Activated gamma-delta T cell treated with anti-CD3 and anti-CD28 coated beads, Interleukin-2, amount 50 U/mL, for 16 hours (primary cell): ENCODE measurements at regions not wholly inside any gene's neighbourhood (a gene's known extent, or its start where the extent isn't known, plus 50 kb on each side); places are given as distances from the start of the nearest gene placed in this dataset.
"Not testable (repeated sequence)": the region's sequence is repeated elsewhere in the genome, so short reads cannot be mapped to it uniquely, and the experiment has no call there.

ENCODE experiments used
- DNase-seq: peaks from one replicate; pipeline ENCODE4 v3.0.0-alpha.2; 2020; ENCODE audit warnings: low read depth

- DNase-seq: no peak
Measured at GRCh38 chr1:200317236-200317635, 92.6 kb downstream of the ZNF281 start.

GRCh38 chr1:200316148-200316803 lies 93.6 kb downstream of the ZNF281 start:
- DNase-seq: no peak

- DNase-seq: no peak
Measured at GRCh38 chr1:200314085-200314750, 95.6 kb downstream of the ZNF281 start.

- DNase-seq: no peak
Measured at GRCh38 chr1:200311256-200311655, 98.6 kb downstream of the ZNF281 start.

- DNase-seq: no peak
Measured at GRCh38 chr1:200310824-200311223, 99.0 kb downstream of the ZNF281 start.

GRCh38 chr1:200307755-200308066 lies 102.1 kb downstream of the ZNF281 start:
- DNase-seq: no peak

- DNase-seq: no peak
Measured at GRCh38 chr1:200306944-200307754, 102.7 kb downstream of the ZNF281 start.

- DNase-seq: no peak
Measured at GRCh38 chr1:200305806-200306205, 104.0 kb downstream of the ZNF281 start.

GRCh38 chr1:200304171-200304570 lies 105.7 kb downstream of the ZNF281 start:
- no peak for DNase-seq

- DNase-seq: no peak
Measured at GRCh38 chr1:200302921-200303290, 106.9 kb downstream of the ZNF281 start.

- DNase-seq: peak; percentile 37
Measured at GRCh38 chr1:200302192-200302920, 107.5 kb downstream of the ZNF281 start.

GRCh38 chr1:200301152-200301551 lies 108.7 kb downstream of the ZNF281 start:
- DNase-seq: no peak

GRCh38 chr1:200299571-200299970 lies 110.3 kb downstream of the ZNF281 start:
- DNase-seq: no peak

- DNase-seq: no peak
Measured at GRCh38 chr1:200298242-200298641, 111.6 kb downstream of the ZNF281 start.

- DNase-seq: no peak
Measured at GRCh38 chr1:200296091-200296661, 113.7 kb downstream of the ZNF281 start.

- no peak for DNase-seq
Measured at GRCh38 chr1:200294241-200294640, 115.6 kb downstream of the ZNF281 start.

- DNase-seq: no peak
Measured at GRCh38 chr1:200292699-200293098, 117.1 kb downstream of the ZNF281 start.

- DNase-seq: no peak
Measured at GRCh38 chr1:200291106-200291505, 118.7 kb downstream of the ZNF281 start.

GRCh38 chr1:200290010-200290685 lies 119.7 kb downstream of the ZNF281 start:
- DNase-seq: no peak

- no peak for DNase-seq
Measured at GRCh38 chr1:200288226-200288625, 121.6 kb downstream of the ZNF281 start.

GRCh38 chr1:200284236-200284635 lies 125.6 kb downstream of the ZNF281 start:
- DNase-seq: not testable (repeated sequence)
